Aorta (tissue), 5 donors: ENCODE measurements at regions not wholly inside any gene's neighbourhood (a gene's known extent, or its start where the extent isn't known, plus 50 kb on each side); places are given as distances from the start of the nearest gene placed in this dataset.
"Not testable (repeated sequence)": the region's sequence is repeated elsewhere in the genome, so short reads cannot be mapped to it uniquely, and the experiment has no call there.

Experiments used
- ATAC-seq: fragments of 200-7000 bp; cut with Tn5 transposase; one replicate; pipeline ENCODE4 v1.9.1; 2022; ENCODE audit warnings: moderate library complexity; ENCODE audit not compliant: low FRiP score
- DNase-seq, 2 donors: peaks; one replicate each; pipeline ENCODE4 v3.0.0-alpha.2; 2020
- H3K27ac ChIP-seq, 2 donors: one replicate each; pipeline ENCODE4 v1.5.1; 2013; ENCODE audit warnings: low read length in 2 of 2, mild to moderate bottlenecking in 2 of 2, moderate library complexity in 2 of 2, control low read depth in 1 of 2, inconsistent platforms in 1 of 2, low read depth in 1 of 2
- H3K27me3 ChIP-seq, 2 donors: one replicate each; pipeline ENCODE4 v1.6.1; 2013; ENCODE audit warnings: control low read depth in 1 of 2, low read length in 1 of 2, mild to moderate bottlenecking in 1 of 2, moderate library complexity in 1 of 2; ENCODE audit not compliant: insufficient read depth in 2 of 2, control insufficient read depth in 1 of 2
- H3K36me3 ChIP-seq, 2 donors: one replicate each; pipeline ENCODE4 v1.6.1; 2013; ENCODE audit warnings: control low read depth in 1 of 2, low read length in 1 of 2, mild to moderate bottlenecking in 1 of 2; ENCODE audit not compliant: insufficient read depth in 2 of 2, control insufficient read depth in 1 of 2
- H3K4me1 ChIP-seq, 2 donors: one replicate each; pipeline ENCODE4 v1.6.1; 2013; ENCODE audit warnings: low read length in 2 of 2, control low read depth in 1 of 2, mild to moderate bottlenecking in 1 of 2, moderate library complexity in 1 of 2; ENCODE audit not compliant: insufficient read depth in 2 of 2, control insufficient read depth in 1 of 2
- H3K4me3 ChIP-seq, 2 donors: one replicate each; pipeline ENCODE4 v1.5.1; 2013; ENCODE audit warnings: low read length in 2 of 2, control low read depth in 1 of 2, mild to moderate bottlenecking in 1 of 2
- H3K9me3 ChIP-seq: one replicate; pipeline ENCODE4 v1.6.1; 2013; ENCODE audit warnings: mild to moderate bottlenecking, low read length; ENCODE audit not compliant: control insufficient read depth
- WGBS, 2 donors: extraction: QIAGEN DNeasy Blood & Tissue Kit; methylation state at CpG; one replicate each; pipeline ENCODE4 v1.1.7; 2013; 5-methylcytosine and 5-hydroxymethylcytosine counted together
- intact Hi-C, 2 donors: fragments of 100-400 bp; cut with DNase I; formaldehyde crosslinking; loops; one replicate each; pipeline versions ENCODE4 v1.14.2 to v1.15.0; 2022
- donor health status: healthy with polysubstance abuse.
- donor health status: Bipolar disorder and iron deficiency.
- donor health status: DM: no; HTN: no; CAD: no.
- donor health status: DM: no; HTN: no; CAD: no.
- donor health status: DM: yes; HTN: yes; CAD: no.

DNA sequence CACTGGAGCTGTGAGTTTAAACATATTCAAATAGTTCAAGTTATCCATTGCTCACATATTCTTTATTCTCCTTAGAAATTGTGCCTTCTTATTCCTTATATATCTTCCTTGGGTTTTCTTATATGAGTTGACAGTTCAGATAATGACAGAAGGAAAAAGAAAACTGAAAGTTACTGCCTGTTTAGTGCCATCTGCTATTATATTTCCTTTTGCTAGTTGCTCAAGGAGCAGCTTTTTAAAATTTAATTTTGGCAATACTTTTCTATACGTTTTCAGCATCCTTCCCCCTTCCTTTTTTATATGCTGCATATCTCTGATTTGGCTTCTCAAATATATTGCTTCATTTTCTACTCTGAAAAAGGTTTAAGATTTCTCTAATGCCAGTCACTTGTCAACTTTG, 903.1 kb upstream of the SPRY2 start:
- no peak for ATAC-seq
- no peak overlapping the region for H3K4me3 ChIP-seq
- no peaks in the 10 kb centered on the region for H3K27me3 ChIP-seq
- no peaks in the 10 kb centered on the region for H3K36me3 ChIP-seq
- no peaks in the 10 kb centered on the region for H3K4me1 ChIP-seq
- DNase-seq, result no peak
- intact Hi-C loops, result no loop called here
- H3K27ac ChIP-seq, result no peak overlapping the region
- no peaks in the 10 kb centered on the region for H3K9me3 ChIP-seq
- WGBS, 2 donors, result 46 to 51% methylated on average over 1 of the region's 1 CpG

DNA sequence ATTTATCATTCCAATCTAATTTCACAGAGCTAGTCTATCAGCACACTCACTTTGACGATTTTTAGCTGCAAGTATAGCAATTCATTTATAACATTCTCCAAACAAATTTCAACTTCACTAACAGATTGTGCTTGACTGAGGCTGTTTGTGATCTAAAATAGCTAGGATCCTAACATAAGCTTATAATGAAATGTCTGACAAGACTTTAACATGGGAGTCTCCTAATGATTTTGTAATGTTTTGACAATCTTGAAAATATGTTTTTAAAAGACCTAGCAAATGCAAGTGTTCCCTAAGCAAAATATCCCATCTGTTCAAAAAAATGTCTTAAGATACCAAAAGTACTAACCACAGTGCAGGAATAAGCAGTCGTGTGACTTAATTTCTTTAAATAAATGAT, 889.5 kb upstream of the SPRY2 start:
- DNase-seq (no peak), ATAC-seq (no peak)
- no peak overlapping the region for H3K4me3 ChIP-seq
- 36 to 51% methylated on average over 2 of the region's 2 CpGs for WGBS, 2 donors
- H3K9me3 ChIP-seq, result no peaks in the 10 kb centered on the region
- intact Hi-C loops, result no loop called here
- no peaks in the 10 kb centered on the region for H3K36me3 ChIP-seq
- no peaks in the 10 kb centered on the region for H3K4me1 ChIP-seq
- H3K27me3 ChIP-seq, result no peaks in the 10 kb centered on the region
- no peak overlapping the region for H3K27ac ChIP-seq

DNA sequence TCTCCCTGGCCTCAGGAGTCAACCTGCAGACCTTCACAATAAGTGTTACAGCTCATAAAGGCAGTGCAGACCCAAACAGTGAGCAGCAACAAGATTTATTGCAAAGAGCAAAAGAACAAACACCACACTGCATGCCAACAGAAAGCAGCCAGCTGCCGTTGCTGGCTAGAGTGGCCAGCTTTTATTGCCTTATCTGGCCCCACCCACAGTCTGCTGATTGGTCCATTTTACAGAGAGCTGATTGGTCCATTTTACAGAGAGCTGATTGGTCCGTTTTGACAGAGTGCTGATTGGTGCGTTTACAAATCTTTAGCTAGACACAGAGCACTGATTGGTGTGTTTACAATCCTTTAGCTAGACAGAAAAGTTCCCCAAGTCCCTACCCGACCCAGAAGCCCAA, 885.9 kb upstream of the SPRY2 start:
- intact Hi-C loops, H3K4me3 ChIP-seq, H3K27ac ChIP-seq, H3K27me3 ChIP-seq, H3K36me3 ChIP-seq, ATAC-seq, H3K9me3 ChIP-seq, H3K4me1 ChIP-seq: not testable (repeated sequence)
- peak in 1 of 2 donors; percentile 37 for DNase-seq
- 66 to 68% methylated on average over 4 of the region's 4 CpGs for WGBS, 2 donors

DNA sequence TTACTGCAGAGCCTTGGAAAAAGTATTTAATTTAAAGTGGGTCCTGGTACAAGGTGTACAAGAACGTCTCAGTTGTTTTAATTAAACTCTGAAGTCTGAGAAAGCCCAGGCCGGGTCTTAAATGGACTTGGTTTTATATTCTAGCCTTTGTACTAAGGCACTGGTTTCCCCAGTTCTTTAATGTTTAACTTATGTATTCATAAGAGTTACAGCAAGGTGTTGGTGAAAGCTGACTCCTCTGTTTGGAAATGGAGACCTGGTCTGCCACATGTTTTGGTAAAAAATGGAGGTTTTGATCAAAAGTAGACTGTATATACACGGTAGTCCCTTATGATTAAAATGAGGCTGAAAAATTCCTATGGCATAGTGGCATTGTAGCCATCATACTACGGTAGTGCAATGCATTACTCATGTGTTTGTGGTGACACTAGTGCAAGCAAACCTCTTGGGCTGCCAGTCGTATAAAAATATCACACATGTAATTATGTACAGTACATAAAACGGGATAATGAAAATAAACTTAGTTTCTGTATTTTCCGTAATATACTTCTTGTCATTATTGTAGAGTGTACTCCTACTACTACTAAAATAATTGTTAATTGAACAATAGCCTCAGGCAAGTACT, 883.4 kb upstream of the SPRY2 start:
- H3K9me3 ChIP-seq, result peaks cover 1% of the 10 kb centered on the region
- H3K27ac ChIP-seq, result no peak overlapping the region
- WGBS, 2 donors, result 79 to 80% methylated on average over 7 of the region's 7 CpGs
- intact Hi-C loops, result no loop called here
- H3K36me3 ChIP-seq, result no peaks in the 10 kb centered on the region
- no peaks in the 10 kb centered on the region for H3K4me1 ChIP-seq
- ATAC-seq, result no peak
- DNase-seq, result no peak
- no peak overlapping the region for H3K4me3 ChIP-seq
- H3K27me3 ChIP-seq, result no peaks in the 10 kb centered on the region

DNA sequence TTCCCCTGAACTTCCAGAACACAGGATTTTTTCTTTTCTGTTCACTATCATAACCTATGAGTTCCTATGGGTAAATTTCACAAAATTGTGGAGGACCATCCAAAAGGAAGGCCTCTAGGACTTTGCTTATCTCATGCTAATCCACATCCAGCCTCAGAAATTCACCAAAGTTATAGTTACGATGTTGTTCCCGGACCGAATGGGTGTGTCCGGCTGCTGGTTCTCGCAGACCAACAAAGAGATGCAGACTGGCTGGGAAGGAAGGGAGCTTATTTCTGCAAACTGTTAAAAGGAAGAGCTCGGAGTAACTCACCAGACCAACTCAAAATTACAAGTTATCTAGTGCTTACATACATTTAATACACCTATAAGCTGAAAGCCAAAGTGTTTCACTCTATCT, 882.9 kb upstream of the SPRY2 start:
- Histone ChIP-seq H3K4me3 (no peak overlapping the region), H3K27me3 (no peaks in the 10 kb centered on the region), H3K36me3 (no peaks in the 10 kb centered on the region), H3K27ac (no peak overlapping the region), H3K4me1 (no peaks in the 10 kb centered on the region), H3K9me3 (peaks cover 1% of the 10 kb centered on the region)
- no peak for DNase-seq
- WGBS, 2 donors, result 79 to 83% methylated on average over 6 of the region's 6 CpGs
- no peak for ATAC-seq
- intact Hi-C loops, result no loop called here

DNA sequence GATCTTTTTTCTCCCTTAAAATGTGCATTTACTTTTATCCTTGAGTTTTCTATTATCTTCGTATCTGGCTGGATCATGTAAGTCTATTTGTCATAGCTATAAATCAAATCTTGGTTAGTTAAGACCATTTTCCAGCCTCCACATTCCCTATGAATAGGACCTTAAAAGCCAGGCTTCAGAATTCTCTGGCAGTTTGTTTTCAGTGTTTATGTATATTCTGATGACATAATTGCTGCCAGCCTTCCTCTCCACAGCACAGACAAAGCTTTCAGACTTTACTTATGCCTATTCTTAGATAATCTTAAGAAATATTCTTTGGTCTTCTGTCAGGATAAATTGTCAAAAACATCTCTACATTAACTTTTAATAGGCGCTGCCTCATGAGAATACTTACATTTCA, 870.8 kb upstream of the SPRY2 start:
- 19 to 27% methylated on average over 2 of the region's 2 CpGs for WGBS, 2 donors
- intact Hi-C loops, result no loop called here
- no peak for ATAC-seq

DNA sequence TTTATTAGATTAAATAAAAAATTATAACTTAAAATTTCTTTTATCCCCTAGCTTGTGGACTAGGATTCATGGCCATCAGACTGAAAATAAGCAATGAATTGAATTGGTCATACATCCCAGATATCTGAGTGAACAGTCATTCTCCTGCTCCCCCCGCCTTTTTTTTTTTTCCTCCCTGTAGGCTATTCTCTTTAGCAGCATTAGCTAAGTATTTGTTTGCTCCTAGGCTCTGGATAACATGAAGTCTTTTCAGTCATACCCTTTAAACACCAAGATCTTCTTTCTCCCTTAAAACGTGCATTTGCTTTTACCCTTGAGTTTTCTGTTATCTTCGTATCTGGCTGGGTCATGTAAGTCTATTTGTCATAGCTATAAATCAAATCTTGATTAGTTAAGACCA, 866.7 kb upstream of the SPRY2 start:
- intact Hi-C loops, result no loop called here
- 33 to 37% methylated on average over 3 of the region's 3 CpGs for WGBS, 2 donors
- H3K27ac ChIP-seq, result no peak overlapping the region
- H3K27me3 ChIP-seq, result no peaks in the 10 kb centered on the region
- H3K4me1 ChIP-seq, result no peaks in the 10 kb centered on the region
- no peak overlapping the region for H3K4me3 ChIP-seq
- DNase-seq (no peak), ATAC-seq (no peak)
- no peaks in the 10 kb centered on the region for H3K9me3 ChIP-seq
- H3K36me3 ChIP-seq, result no peaks in the 10 kb centered on the region

More for the DNA sequence above, 870.8 kb upstream of the SPRY2 start:
- H3K4me1 ChIP-seq, result no peaks in the 10 kb centered on the region
- DNase-seq, result no peak
- no peaks in the 10 kb centered on the region for H3K9me3 ChIP-seq
- no peaks in the 10 kb centered on the region for H3K27me3 ChIP-seq
- H3K27ac ChIP-seq, result no peak overlapping the region
- H3K36me3 ChIP-seq, result no peaks in the 10 kb centered on the region
- H3K4me3 ChIP-seq, result no peak overlapping the region

DNA sequence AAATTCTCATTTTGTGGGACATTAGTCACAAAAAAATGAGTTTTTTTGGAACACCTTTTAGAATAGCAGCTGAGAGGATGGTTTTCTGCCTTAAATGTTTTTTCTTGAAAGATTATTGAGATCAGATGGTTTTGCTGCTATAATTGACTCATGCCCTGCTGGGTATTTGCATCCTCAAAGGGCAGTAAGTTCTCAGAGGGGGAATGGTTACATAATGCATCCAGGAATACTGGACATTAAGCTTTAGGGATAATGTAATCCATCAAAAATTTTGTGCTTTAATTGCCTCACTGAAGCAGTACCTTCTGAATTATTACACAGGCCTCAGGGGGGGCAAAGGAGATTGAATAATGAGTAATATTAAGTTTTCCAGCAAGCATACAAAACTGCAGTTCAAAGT, 866.3 kb upstream of the SPRY2 start:
- H3K9me3 ChIP-seq, result no peaks in the 10 kb centered on the region
- H3K4me3 ChIP-seq, result no peak overlapping the region
- H3K27me3 ChIP-seq, result no peaks in the 10 kb centered on the region
- DNase-seq (no peak), ATAC-seq (no peak)
- no peaks in the 10 kb centered on the region for H3K4me1 ChIP-seq
- H3K27ac ChIP-seq, result no peak overlapping the region
- no peaks in the 10 kb centered on the region for H3K36me3 ChIP-seq
- intact Hi-C loops, result no loop called here

DNA sequence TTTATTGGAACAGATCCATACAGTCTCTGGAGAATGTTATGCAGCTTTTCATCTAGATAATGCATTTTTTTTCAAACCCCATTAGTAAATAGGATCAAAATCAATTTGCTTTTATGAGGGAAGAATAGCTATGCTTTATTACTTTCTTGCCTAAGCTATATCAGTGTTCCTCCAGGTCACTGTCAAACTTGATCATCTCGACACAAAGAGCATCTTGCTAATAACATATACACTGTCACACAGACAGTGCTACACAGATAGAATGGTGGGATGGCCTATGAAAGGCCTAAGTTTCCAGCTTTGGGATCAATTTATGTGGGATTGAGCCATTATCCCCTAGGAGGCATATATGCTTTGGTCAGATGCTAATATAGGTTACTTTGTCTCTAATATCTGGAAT, 862.9 kb upstream of the SPRY2 start:
- intact Hi-C loops, result no loop called here
- Histone ChIP-seq H3K27me3 (no peaks in the 10 kb centered on the region), H3K4me3 (no peak overlapping the region), H3K9me3 (no peaks in the 10 kb centered on the region), H3K36me3 (no peaks in the 10 kb centered on the region), H3K27ac (no peak overlapping the region), H3K4me1 (no peaks in the 10 kb centered on the region)
- WGBS, 2 donors, result 84 to 92% methylated on average over 1 of the region's 1 CpG
- DNase-seq (no peak), ATAC-seq (no peak)
